C4-2B (cell line): ENCODE measurements at regions not wholly inside any gene's neighbourhood (a gene's known extent, or its start where the extent isn't known, plus 50 kb on each side); places are given as distances from the start of the nearest gene placed in this dataset.
"Not testable (repeated sequence)": the region's sequence is repeated elsewhere in the genome, so short reads cannot be mapped to it uniquely, and the experiment has no call there.

ENCODE experiments used
- H3K27ac ChIP-seq: fragments of 450-650 bp; 2 replicates; pipeline ENCODE4 v1.5.1; 2017
- ZFX ChIP-seq: fragments of 450-650 bp; IDR thresholded peaks from 2 replicates; pipeline ENCODE4 v1.6.1; 2017
- TF ChIP-seq, protein P1 (sequence below): fragments of 450-650 bp; conservative IDR thresholded peaks from 2 replicates; pipeline ENCODE4 v1.5.1; 2017; ENCODE audit warnings: mild to moderate bottlenecking

DNA sequence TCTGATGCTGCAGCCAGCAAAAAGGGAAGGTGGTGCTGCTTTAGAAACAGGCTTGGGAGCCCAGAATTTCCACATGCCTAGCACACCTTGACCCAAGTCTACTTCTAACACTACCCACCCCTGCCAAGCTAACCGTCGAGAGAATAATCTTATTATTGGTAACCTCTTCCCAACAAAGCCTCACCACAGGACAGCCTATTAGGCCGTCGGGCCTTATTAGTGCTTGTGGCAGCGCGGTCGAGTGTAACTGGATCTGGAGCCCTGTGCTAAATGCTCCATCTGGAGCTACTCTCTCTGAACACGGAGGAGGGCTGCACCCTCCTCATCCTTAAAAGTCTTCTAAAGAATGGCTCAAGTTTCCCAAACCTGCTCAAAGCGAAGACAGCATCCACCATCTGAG, 165.5 kb upstream of the NFIA start:
- TF ChIP-seq, protein P1, sequence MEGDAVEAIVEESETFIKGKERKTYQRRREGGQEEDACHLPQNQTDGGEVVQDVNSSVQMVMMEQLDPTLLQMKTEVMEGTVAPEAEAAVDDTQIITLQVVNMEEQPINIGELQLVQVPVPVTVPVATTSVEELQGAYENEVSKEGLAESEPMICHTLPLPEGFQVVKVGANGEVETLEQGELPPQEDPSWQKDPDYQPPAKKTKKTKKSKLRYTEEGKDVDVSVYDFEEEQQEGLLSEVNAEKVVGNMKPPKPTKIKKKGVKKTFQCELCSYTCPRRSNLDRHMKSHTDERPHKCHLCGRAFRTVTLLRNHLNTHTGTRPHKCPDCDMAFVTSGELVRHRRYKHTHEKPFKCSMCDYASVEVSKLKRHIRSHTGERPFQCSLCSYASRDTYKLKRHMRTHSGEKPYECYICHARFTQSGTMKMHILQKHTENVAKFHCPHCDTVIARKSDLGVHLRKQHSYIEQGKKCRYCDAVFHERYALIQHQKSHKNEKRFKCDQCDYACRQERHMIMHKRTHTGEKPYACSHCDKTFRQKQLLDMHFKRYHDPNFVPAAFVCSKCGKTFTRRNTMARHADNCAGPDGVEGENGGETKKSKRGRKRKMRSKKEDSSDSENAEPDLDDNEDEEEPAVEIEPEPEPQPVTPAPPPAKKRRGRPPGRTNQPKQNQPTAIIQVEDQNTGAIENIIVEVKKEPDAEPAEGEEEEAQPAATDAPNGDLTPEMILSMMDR: no peak
- TF ChIP-seq ZFX: no peak
- H3K27ac ChIP-seq: no peak overlapping the region

- TF ChIP-seq, protein P1: no peak
- no peak for TF ChIP-seq ZFX
Observed at GRCh38 chr1:60916199-60916598, 166.2 kb upstream of the NFIA start.

DNA sequence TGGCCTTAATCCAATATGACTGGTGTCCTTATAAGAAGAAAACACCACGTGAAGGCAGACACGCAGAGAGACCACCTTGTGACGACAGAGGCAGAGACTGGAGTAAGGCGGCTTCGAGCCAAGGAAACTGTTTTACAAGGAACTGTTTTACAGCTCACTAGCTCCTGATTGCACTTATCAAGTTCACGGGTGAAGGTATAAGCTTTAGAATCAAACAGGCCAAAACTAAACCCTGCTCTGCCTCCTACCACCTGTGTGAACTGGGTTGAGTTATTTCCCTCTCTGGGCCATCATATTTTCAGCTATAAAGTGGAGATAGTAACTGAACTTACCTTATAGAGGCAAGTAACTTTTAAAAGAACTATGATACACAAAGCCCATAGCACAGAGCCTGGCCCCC, 166.9 kb upstream of the NFIA start:
- no peak overlapping the region for H3K27ac ChIP-seq
- no peak for TF ChIP-seq ZFX
- TF ChIP-seq, protein P1: no peak

More at GRCh38 chr1:60916199-60916598, 166.2 kb upstream of the NFIA start:
- H3K27ac ChIP-seq: no peak overlapping the region

DNA sequence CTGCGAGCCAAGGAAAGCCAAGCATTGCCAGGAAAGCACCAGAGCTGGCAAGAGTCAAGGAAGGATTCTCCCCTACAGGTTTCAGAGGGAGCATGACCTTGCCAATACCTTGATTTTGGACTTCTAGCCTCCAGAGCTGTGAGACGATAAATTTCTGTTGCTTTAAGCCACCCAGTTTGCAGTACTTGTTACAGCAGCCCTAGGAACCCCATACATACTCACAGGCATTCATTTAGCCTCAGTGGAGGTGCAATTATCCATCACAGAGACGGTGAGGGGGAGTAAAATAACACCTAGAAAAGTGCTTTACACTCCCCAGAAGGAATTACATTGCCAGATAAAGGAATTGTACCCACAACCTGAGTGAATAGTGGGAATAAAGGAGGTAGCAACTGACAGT, 167.4 kb upstream of the NFIA start:
- TF ChIP-seq ZFX: no peak
- TF ChIP-seq, protein P1: no peak
- no peak overlapping the region for H3K27ac ChIP-seq

GRCh38 chr1:60913708-60914107, 168.7 kb upstream of the NFIA start:
- not testable (repeated sequence) for H3K27ac ChIP-seq

DNA sequence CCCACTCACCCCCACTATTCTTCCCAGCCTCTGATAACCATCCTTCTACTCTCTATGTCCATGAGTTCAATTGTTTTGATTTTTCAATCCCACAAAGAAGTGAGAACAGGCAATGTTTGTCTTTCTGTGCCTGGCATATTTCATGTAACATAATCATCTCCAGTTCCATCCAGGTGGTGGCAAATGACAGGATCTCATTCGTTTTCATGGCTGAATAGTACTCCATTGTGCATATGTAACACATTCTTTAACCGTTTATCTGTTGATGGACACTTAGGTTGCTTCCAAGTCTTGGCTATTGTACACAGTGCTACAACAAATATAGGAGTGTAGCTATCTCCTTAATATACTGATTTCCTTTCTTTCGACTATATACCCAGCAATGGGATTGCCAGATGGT, 169.3 kb upstream of the NFIA start:
- TF ChIP-seq, protein P1: no peak
- no peak for TF ChIP-seq ZFX
- no peak overlapping the region for H3K27ac ChIP-seq

DNA sequence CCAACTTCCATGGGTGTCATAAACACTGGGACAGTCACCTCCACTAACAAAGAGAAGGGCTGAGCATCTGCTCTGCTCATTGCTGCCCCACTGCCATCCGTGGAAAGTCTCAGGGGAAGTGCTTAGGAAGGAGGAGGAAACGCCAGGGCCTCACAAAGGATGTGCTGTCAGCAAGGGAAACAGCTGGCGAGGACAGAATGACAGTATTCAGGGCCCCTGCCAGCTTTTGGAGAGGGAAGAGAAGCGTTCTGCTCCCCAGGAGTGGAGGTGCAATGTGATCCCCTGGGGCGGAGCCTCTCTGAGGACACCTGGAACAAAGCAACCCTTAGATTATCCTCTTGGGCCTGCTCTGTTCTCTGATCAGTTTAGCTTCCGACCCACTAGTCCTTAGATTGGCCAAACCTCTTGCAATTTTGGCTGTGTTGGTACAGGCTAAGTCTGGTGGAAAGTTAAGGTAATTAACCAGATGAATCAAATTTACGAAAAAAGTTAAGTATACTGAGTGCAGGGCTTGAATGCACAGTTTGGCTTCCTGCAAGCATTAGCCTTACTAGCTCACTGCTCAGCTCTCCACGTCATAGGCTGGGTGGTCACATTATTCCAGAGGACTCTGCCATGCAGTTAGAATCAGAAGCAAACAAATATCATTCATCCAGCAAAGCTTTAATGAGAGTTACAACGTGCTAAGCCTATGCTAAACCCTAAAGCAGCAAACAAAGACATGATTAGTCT, 170.2 kb upstream of the NFIA start:
- TF ChIP-seq, protein P1: no peak
- TF ChIP-seq ZFX: no peak
- no peak overlapping the region for H3K27ac ChIP-seq

- no peak overlapping the region for H3K27ac ChIP-seq
- no peak for TF ChIP-seq ZFX
- TF ChIP-seq, protein P1: no peak
Observed at GRCh38 chr1:60908159-60908558, 174.2 kb upstream of the NFIA start.
